SU-DHL-6 (cell line): ENCODE measurements at regions not wholly inside any gene's neighbourhood (a gene's known extent, or its start where the extent isn't known, plus 50 kb on each side); places are given as distances from the start of the nearest gene placed in this dataset.

Source experiments
- H2AFZ ChIP-seq: fragments of 200-600 bp; sonication (generic); 2 replicates; pipeline ENCODE4 v1.6.1; 2014; ENCODE audit warnings: low read depth, mild to moderate bottlenecking, moderate library complexity, mixed read lengths, antibody characterized with exemption, low read length; ENCODE audit not compliant: severe bottlenecking
- H3F3A ChIP-seq: fragments of 200-600 bp; shearing (Covaris generic); 2 replicates; pipeline ENCODE4 v1.6.0; 2016; ENCODE audit warnings: antibody characterized with exemption, mild to moderate bottlenecking; ENCODE audit not compliant: insufficient read depth
- H3K27ac ChIP-seq: fragments of 200-600 bp; sonication (generic); 2 replicates; pipeline ENCODE4 v1.5.1; 2016; ENCODE audit warnings: low read depth, mild to moderate bottlenecking, low read length, moderate library complexity, mixed read lengths
- H3K27me3 ChIP-seq: fragments of 200-600 bp; sonication (generic), shearing (Covaris generic); 2 replicates; pipeline ENCODE4 v1.6.0; 2014; ENCODE audit warnings: mild to moderate bottlenecking, low read length
- H3K36me3 ChIP-seq: fragments of 200-600 bp; sonication (generic); 2 replicates; pipeline ENCODE4 v1.6.1; 2014; ENCODE audit warnings: mild to moderate bottlenecking, low read length, mixed read lengths
- H3K4me2 ChIP-seq: fragments of 300-600, 200-600 bp; shearing (Covaris generic), sonication (generic); 2 replicates; pipeline ENCODE4 v1.6.0; 2014; ENCODE audit warnings: low read length, low read depth, mild to moderate bottlenecking; ENCODE audit not compliant: poor library complexity, severe bottlenecking
- H3K4me3 ChIP-seq: fragments of 200-600 bp; sonication (generic); 2 replicates; pipeline ENCODE4 v1.5.1; 2014; ENCODE audit warnings: antibody characterized with exemption, low read length, mild to moderate bottlenecking, mixed read lengths; ENCODE audit not compliant: insufficient read depth, poor library complexity, severe bottlenecking
- H3K79me2 ChIP-seq: fragments of 200-600 bp; sonication (generic); 2 replicates; pipeline ENCODE4 v1.6.1; 2014; ENCODE audit warnings: mild to moderate bottlenecking, low read length, moderate library complexity; ENCODE audit not compliant: insufficient read depth
- H3K9ac ChIP-seq: fragments of 200-600 bp; sonication (generic); 2 replicates; pipeline ENCODE4 v1.7.0; 2014; ENCODE audit warnings: mild to moderate bottlenecking, low read length
- H3K9me2 ChIP-seq: fragments of 200-600 bp; sonication (generic); replicated peaks from 2 replicates; pipeline ENCODE4 v1.6.1; 2014; ENCODE audit warnings: low read length; ENCODE audit not compliant: insufficient read depth
- H3K9me3 ChIP-seq: fragments of 200-600 bp; sonication (generic); 2 replicates; pipeline ENCODE4 v1.6.1; 2014; ENCODE audit warnings: low read length, mixed read lengths; ENCODE audit not compliant: insufficient read depth
- H4K20me1 ChIP-seq: fragments of 200-600 bp; sonication (generic); 2 replicates; pipeline ENCODE4 v1.6.1; 2014; ENCODE audit warnings: low read depth, mild to moderate bottlenecking, antibody characterized with exemption, low read length, moderate library complexity, mixed read lengths
- EZH2phosphoT487 ChIP-seq: fragments of 200-600 bp; sonication (generic), shearing (Covaris generic); conservative IDR thresholded peaks from 2 replicates; pipeline ENCODE4 v1.6.1; 2018; ENCODE audit warnings: mild to moderate bottlenecking, antibody characterized with exemption, low read length, moderate library complexity, mixed read lengths
- TF ChIP-seq, protein P1 (sequence below): fragments of 200-600 bp; sonication (generic); IDR thresholded peaks from one replicate; pipeline ENCODE4 v1.5.1; 2017; ENCODE audit warnings: antibody characterized with exemption, mild to moderate bottlenecking, low read length, moderate library complexity; ENCODE audit not compliant: insufficient read depth, poor library complexity, severe bottlenecking

DNA sequence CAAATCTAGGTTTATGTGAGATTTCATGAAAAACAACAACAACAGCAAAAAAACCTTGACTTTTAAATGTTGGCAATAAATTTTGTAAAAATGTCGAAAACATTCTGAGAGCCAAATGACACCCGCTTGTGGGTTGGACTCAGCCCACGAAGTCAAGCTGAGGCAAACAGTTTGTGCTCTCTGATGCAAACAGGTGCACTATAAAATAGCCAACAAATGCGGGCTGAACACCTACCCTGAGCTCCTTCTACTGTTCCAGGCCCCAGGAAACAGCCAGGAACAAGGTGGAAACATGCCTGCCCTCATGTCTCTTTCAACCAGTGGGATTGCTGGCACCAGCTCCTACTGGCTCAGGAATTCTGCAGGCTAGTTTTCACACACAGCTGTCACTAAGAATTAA, 105.0 kb upstream of the ZNF716 start:
- H4K20me1 ChIP-seq = no peaks in the 10 kb centered on the region
- TF ChIP-seq EZH2phosphoT487 = no peak
- TF ChIP-seq, protein P1, sequence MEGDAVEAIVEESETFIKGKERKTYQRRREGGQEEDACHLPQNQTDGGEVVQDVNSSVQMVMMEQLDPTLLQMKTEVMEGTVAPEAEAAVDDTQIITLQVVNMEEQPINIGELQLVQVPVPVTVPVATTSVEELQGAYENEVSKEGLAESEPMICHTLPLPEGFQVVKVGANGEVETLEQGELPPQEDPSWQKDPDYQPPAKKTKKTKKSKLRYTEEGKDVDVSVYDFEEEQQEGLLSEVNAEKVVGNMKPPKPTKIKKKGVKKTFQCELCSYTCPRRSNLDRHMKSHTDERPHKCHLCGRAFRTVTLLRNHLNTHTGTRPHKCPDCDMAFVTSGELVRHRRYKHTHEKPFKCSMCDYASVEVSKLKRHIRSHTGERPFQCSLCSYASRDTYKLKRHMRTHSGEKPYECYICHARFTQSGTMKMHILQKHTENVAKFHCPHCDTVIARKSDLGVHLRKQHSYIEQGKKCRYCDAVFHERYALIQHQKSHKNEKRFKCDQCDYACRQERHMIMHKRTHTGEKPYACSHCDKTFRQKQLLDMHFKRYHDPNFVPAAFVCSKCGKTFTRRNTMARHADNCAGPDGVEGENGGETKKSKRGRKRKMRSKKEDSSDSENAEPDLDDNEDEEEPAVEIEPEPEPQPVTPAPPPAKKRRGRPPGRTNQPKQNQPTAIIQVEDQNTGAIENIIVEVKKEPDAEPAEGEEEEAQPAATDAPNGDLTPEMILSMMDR = no peak
- H3K9me3 ChIP-seq = no peaks in the 10 kb centered on the region
- no peak overlapping the region for H2AFZ ChIP-seq
- no peak overlapping the region for H3K27ac ChIP-seq
- no peaks in the 10 kb centered on the region for H3F3A ChIP-seq
- no peaks in the 10 kb centered on the region for H3K79me2 ChIP-seq
- H3K4me3 ChIP-seq = no peak overlapping the region
- H3K27me3 ChIP-seq = no peaks in the 10 kb centered on the region
- H3K9me2 ChIP-seq = no peaks in the 10 kb centered on the region
- no peak overlapping the region for H3K9ac ChIP-seq
- H3K36me3 ChIP-seq = no peaks in the 10 kb centered on the region
- no peak overlapping the region for H3K4me2 ChIP-seq

- Histone ChIP-seq H4K20me1 (no peaks in the 10 kb centered on the region), H3K79me2 (no peaks in the 10 kb centered on the region), H3K4me2 (no peak overlapping the region), H3F3A (no peaks in the 10 kb centered on the region), H3K4me3 (no peak overlapping the region), H3K27ac (no peak overlapping the region), H3K36me3 (no peaks in the 10 kb centered on the region), H3K27me3 (no peaks in the 10 kb centered on the region), H3K9me3 (no peaks in the 10 kb centered on the region), H3K9me2 (no peaks in the 10 kb centered on the region), H2AFZ (no peak overlapping the region), H3K9ac (no peak overlapping the region)
- TF ChIP-seq, protein P1 = no peak
- TF ChIP-seq EZH2phosphoT487 = no peak
Measured at GRCh38 chr7:57348646-57349269, 101.2 kb upstream of the ZNF716 start.

- no peaks in the 10 kb centered on the region for H3F3A ChIP-seq
- no peaks in the 10 kb centered on the region; the same call in 1 of the 2 replicates for H3K9me3 ChIP-seq
- TF ChIP-seq, protein P1 = no peak
- TF ChIP-seq EZH2phosphoT487 = no peak
- H3K79me2 ChIP-seq = no peaks in the 10 kb centered on the region
- H3K9me2 ChIP-seq = no peaks in the 10 kb centered on the region
- no peak overlapping the region for H3K4me2 ChIP-seq
- H3K9ac ChIP-seq = no peak overlapping the region
- H2AFZ ChIP-seq = no peak overlapping the region
- no peak overlapping the region for H3K4me3 ChIP-seq
- H4K20me1 ChIP-seq = no peaks in the 10 kb centered on the region
- no peak overlapping the region for H3K27ac ChIP-seq
- no peaks in the 10 kb centered on the region for H3K36me3 ChIP-seq
- no peaks in the 10 kb centered on the region for H3K27me3 ChIP-seq
Measured at GRCh38 chr7:57354195-57354594, 95.8 kb upstream of the ZNF716 start.
